Peyer's patch (tissue), 4 donors: ENCODE measurements at regions not wholly inside any gene's neighbourhood (a gene's known extent, or its start where the extent isn't known, plus 50 kb on each side); places are given as distances from the start of the nearest gene placed in this dataset.

ENCODE experiments used
- DNase-seq, 3 donors: peaks; one replicate each; pipeline ENCODE4 v3.0.0-alpha.2; 2017 to 2019
- H3K27ac ChIP-seq, 4 donors: fragments of 200-600 bp; sonication (generic); one replicate each; pipeline ENCODE4 v1.5.1; 2016 to 2019
- H3K27me3 ChIP-seq, 2 donors: fragments of 200-600 bp; sonication (generic); one replicate each; pipeline ENCODE4 v1.5.1; 2019
- H3K36me3 ChIP-seq, 3 donors: fragments of 200-600 bp; sonication (generic); one replicate each; pipeline ENCODE4 v1.5.1; 2016 to 2019
- H3K4me1 ChIP-seq, 4 donors: fragments of 200-600 bp; sonication (generic); one replicate each; pipeline ENCODE4 v1.5.1; 2016 to 2019
- H3K4me3 ChIP-seq, 4 donors: fragments of 200-600 bp; sonication (generic); 1 replicate in 3 of 4; 2 replicates in 1 of 4; pipeline ENCODE4 v1.5.1; 2016 to 2019; ENCODE audit warnings: mild to moderate bottlenecking in 1 of 4
- H3K9me3 ChIP-seq, 4 donors: fragments of 200-600 bp; sonication (generic); one replicate each; pipeline ENCODE4 v1.5.1; 2016 to 2019; ENCODE audit warnings: mild to moderate bottlenecking in 1 of 4
- POLR2A ChIP-seq, 2 donors: fragments of 450-650 bp; IDR thresholded peaks; one replicate each; pipeline ENCODE4 v1.5.1; 2017; ENCODE audit warnings: antibody characterized with exemption in 2 of 2, mild to moderate bottlenecking in 2 of 2, moderate library complexity in 2 of 2
- TF ChIP-seq, protein P1 (sequence below), 6 experiments: fragments of 450-650 bp in 4 of 6; fragments of 200-600 bp in 2 of 6; sonication (generic) in 1 of 6; IDR thresholded peaks; one replicate each; pipeline ENCODE4 v1.5.1; 2017 to 2019; ENCODE audit warnings: antibody characterized with exemption in 6 of 6, mild to moderate bottlenecking in 3 of 6, moderate library complexity in 1 of 6

DNA sequence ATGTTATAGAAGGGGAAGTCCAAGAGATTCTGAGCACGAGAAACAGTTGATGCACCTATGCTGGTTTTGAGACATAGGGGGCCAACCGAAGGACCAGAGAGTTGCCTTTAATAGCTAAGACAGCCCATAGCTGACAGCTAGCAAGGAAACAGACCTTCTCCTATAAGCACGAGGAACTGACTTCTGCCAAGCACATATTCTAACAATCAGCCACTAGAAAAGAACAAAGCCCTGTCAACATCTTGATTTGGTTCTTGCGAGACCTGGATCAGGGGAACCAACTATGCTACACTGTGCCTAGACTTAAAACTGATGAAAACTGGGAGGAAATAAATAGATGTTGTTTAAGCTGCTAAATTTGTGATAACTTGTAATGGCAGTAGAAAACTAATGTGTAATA is 785.6 kb downstream of the TMTC2 start:
- TF ChIP-seq, protein P1, sequence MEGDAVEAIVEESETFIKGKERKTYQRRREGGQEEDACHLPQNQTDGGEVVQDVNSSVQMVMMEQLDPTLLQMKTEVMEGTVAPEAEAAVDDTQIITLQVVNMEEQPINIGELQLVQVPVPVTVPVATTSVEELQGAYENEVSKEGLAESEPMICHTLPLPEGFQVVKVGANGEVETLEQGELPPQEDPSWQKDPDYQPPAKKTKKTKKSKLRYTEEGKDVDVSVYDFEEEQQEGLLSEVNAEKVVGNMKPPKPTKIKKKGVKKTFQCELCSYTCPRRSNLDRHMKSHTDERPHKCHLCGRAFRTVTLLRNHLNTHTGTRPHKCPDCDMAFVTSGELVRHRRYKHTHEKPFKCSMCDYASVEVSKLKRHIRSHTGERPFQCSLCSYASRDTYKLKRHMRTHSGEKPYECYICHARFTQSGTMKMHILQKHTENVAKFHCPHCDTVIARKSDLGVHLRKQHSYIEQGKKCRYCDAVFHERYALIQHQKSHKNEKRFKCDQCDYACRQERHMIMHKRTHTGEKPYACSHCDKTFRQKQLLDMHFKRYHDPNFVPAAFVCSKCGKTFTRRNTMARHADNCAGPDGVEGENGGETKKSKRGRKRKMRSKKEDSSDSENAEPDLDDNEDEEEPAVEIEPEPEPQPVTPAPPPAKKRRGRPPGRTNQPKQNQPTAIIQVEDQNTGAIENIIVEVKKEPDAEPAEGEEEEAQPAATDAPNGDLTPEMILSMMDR (IDR thresholded peaks at IDR 0.05), result no peak
- no peak for TF ChIP-seq POLR2A (IDR thresholded peaks at IDR 0.05)
- Histone ChIP-seq H3K9me3 (no peaks in the 10 kb centered on the region), H3K36me3 (no peaks in the 10 kb centered on the region), H3K4me3 (no peak overlapping the region), H3K27ac (no peak overlapping the region), H3K27me3 (no peaks in the 10 kb centered on the region), H3K4me1 (no peaks in the 10 kb centered on the region)
- DNase-seq, result no peak

DNA sequence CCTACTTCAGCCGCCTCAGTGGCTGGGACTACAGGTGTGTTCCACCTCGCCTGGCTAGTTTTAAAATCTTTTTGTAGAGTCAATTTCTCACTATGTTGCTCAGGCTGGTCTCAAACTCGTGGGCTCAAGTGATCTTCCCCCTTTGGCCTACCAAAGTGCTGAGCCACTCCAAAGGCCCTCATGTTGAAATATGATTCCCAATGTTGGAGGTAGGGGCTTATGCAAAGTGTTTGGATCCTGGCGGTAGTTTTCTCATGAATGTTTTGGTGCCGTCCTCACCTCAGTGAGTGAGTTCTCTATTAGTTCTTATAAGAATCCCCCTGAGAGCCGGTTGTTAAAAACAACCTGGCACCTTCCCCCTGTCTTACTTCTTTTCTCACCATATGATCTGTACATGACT is 784.6 kb downstream of the TMTC2 start:
- peak in 1 of 3 donors; percentile 14 for DNase-seq
- H3K36me3 ChIP-seq, result no peaks in the 10 kb centered on the region
- H3K4me1 ChIP-seq, result no peaks in the 10 kb centered on the region
- H3K4me3 ChIP-seq, result no peak overlapping the region
- no peak overlapping the region for H3K27ac ChIP-seq
- H3K27me3 ChIP-seq, result no peaks in the 10 kb centered on the region
- TF ChIP-seq POLR2A (IDR thresholded peaks at IDR 0.05), result no peak
- TF ChIP-seq, protein P1 (IDR thresholded peaks at IDR 0.05), result no peak
- no peaks in the 10 kb centered on the region for H3K9me3 ChIP-seq

DNA sequence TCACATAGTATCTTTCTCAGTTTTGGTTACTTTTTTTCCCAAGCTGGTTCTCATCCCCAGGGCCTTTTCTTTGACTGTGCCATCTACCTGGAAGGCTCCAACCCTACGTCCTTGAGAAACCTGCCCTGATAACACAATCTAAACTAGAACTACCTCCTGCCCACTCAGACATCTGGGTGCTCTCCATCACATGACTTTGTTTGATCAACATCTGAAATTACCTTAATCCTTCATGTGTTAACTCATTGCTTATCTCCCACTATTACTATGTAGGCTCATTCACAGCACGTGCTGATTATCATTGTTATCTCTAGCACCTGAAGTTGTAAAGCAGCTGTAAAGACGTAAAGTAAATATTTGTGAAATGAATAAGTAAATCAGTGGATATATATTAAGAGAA is 784.0 kb downstream of the TMTC2 start:
- no peak for DNase-seq
- TF ChIP-seq, protein P1 (IDR thresholded peaks at IDR 0.05), result no peak
- no peak for TF ChIP-seq POLR2A (IDR thresholded peaks at IDR 0.05)
- Histone ChIP-seq H3K36me3 (no peaks in the 10 kb centered on the region), H3K9me3 (no peaks in the 10 kb centered on the region), H3K27me3 (no peaks in the 10 kb centered on the region), H3K4me3 (no peak overlapping the region), H3K4me1 (no peaks in the 10 kb centered on the region), H3K27ac (no peak overlapping the region)

DNA sequence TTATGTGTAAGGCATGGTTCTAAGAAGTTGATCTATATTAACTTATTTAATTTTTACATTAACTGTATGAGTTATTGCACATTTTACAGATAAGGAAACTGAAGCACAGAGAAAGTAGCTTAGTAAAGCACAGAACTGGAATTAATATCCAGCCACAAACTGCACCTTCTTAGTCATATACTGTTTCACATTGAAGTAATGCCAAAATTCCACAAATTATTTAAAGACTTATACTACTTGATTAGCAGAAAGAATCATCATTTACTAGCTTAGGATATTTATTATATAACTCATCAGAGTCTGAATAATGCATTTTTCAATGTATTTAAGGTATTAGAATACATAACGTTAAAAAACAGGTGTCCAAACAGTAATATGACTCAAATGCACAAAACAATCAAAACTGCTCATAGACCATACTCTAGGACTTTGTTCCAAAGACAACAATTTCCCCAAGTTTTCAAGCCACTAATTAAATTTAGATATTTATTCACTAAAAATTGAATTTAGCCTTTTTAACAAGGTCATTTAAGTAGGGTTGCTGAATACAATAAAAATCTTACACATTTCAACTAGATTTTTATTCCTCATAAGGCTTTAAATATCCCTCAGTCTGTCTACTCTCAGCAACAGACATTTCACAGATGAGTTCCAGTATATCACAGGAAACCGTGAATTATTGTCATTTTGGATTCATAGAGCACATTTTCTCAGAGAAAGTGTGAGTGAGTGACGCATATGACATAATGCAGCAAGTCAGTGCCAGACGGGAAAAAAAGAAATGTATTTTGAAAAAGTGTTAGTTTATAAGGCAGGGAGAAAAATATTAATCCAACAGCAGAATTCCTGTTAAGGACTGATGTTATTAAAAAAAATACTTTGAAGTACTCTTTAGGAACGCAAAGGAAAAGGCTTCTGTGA is 782.5 kb downstream of the TMTC2 start:
- H3K27me3 ChIP-seq, result no peaks in the 10 kb centered on the region
- no peaks in the 10 kb centered on the region for H3K36me3 ChIP-seq
- H3K27ac ChIP-seq, result no peak overlapping the region
- H3K9me3 ChIP-seq, result no peaks in the 10 kb centered on the region
- H3K4me1 ChIP-seq, result no peaks in the 10 kb centered on the region
- no peak overlapping the region for H3K4me3 ChIP-seq
- no peak for DNase-seq
- TF ChIP-seq, protein P1 (IDR thresholded peaks at IDR 0.05), result no peak
- TF ChIP-seq POLR2A (IDR thresholded peaks at IDR 0.05), result no peak

DNA sequence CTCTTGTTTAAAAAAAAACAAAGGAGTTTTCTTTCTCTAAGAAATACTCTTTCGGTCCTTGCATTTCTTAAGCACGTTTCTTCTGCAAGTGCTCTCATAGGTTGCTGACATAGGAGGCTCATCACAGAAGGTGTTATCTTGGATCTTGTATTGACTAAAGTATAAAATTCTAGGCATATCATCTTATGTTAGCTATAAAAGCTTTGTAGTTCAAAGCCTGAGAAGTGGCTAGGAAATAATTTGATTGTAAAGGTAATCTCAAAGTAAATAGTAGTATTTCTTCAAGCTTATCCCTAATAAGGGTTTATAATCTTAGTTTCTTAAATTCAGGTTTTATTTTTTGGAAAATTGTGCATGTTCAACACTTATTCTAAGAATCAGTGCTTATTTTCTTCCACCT is 778.9 kb downstream of the TMTC2 start:
- H3K9me3 ChIP-seq, result no peaks in the 10 kb centered on the region
- no peaks in the 10 kb centered on the region for H3K4me1 ChIP-seq
- no peak for DNase-seq
- TF ChIP-seq POLR2A (IDR thresholded peaks at IDR 0.05), result no peak
- TF ChIP-seq, protein P1 (IDR thresholded peaks at IDR 0.05), result no peak
- no peak overlapping the region for H3K27ac ChIP-seq
- no peak overlapping the region for H3K4me3 ChIP-seq
- no peaks in the 10 kb centered on the region for H3K27me3 ChIP-seq
- no peaks in the 10 kb centered on the region for H3K36me3 ChIP-seq
